ENCODE measurements at regions not wholly inside any gene's neighbourhood (a gene's known extent, or its start where the extent isn't known, plus 50 kb on each side); places are given as distances from the start of the nearest gene placed in this dataset.

DNA sequence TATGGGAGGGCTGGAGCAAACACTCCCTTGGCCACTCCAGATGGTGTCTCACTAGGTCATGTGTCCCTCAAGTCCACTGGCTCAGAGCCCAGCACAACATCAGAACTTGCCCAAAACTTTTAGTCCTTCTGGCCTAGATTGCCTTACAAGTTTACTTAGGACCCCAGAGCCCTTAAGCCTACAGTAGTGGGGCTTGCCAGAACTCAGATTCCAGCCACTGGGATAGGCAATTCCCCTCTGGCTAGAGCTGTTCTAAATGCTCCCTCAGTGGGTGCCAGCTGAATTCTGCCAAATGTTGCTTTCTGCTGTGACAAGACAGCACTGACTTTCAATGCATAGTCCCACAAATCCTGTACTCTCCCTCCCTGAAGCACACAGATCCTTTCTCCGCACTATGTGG lies 331.1 kb downstream of the HTR7 start:
- Histone ChIP-seq H3K4me1 (ENCODE audit: control insufficient read depth, insufficient read depth, low read length) (no peaks in the 10 kb centered on the region), H3K27me3 (ENCODE audit: control insufficient read depth, insufficient read depth, low read length, poor library complexity, severe bottlenecking) (no peaks in the 10 kb centered on the region), H3K4me3 (ENCODE audit: low read length) (no peak overlapping the region), H3K27ac (ENCODE audit: low read depth, low read length) (no peak overlapping the region), H3K9ac (ENCODE audit: extremely low read depth, low read length, poor library complexity, severe bottlenecking) (no peak overlapping the region), H3K9me3 (ENCODE audit: control insufficient read depth, low read length) (no peaks in the 10 kb centered on the region), H3K36me3 (ENCODE audit: control insufficient read depth, insufficient read depth, low read length) (no peaks in the 10 kb centered on the region)
- Mint-ChIP-seq H3K36me3 (ENCODE audit: low read depth) (no peaks in the 10 kb centered on the region), H3K27ac (no peak overlapping the region), H3K4me1 (no peaks in the 10 kb centered on the region), H3K9me3 (no peaks in the 10 kb centered on the region), H3K27me3 (ENCODE audit: insufficient read depth) (no peaks in the 10 kb centered on the region), H3K4me3 (no peak overlapping the region)
- no peak for DNase-seq
- TF ChIP-seq, protein P1, sequence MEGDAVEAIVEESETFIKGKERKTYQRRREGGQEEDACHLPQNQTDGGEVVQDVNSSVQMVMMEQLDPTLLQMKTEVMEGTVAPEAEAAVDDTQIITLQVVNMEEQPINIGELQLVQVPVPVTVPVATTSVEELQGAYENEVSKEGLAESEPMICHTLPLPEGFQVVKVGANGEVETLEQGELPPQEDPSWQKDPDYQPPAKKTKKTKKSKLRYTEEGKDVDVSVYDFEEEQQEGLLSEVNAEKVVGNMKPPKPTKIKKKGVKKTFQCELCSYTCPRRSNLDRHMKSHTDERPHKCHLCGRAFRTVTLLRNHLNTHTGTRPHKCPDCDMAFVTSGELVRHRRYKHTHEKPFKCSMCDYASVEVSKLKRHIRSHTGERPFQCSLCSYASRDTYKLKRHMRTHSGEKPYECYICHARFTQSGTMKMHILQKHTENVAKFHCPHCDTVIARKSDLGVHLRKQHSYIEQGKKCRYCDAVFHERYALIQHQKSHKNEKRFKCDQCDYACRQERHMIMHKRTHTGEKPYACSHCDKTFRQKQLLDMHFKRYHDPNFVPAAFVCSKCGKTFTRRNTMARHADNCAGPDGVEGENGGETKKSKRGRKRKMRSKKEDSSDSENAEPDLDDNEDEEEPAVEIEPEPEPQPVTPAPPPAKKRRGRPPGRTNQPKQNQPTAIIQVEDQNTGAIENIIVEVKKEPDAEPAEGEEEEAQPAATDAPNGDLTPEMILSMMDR (conservative IDR thresholded peaks at IDR 0.05) = no peak
- WGBS, 2 experiments (ENCODE audit: insufficient coverage in 1 of 2, insufficient read length in 1 of 2) = 100% methylated on average over 1 of the region's 1 CpG; no CpG with 5 or more reads in 1 of the 2 experiments

DNA sequence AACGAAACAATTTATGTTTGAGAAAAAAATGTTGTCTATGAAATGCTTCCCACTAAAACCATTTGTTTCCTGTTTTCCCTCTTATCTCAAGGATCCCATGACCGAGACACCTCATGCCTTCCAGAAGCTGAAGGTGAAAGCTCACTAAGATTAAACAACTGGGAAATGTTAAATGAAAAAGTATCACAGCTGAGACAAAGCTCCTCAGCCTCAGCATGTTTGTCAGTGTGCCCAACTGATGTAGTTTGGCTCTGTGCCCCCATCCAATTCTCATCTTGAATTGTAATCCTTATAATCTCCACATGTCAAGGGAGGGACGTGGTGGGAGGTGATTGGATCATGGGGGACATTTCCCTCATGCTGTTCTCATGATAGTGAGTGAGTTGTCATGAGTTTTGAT lies 327.3 kb downstream of the HTR7 start:
- TF ChIP-seq, protein P1 (conservative IDR thresholded peaks at IDR 0.05) = no peak
- H3K27ac Mint-ChIP-seq = no peak overlapping the region
- H3K27ac ChIP-seq (ENCODE audit: low read depth, low read length) = no peak overlapping the region
- 80 to 83% methylated on average over 1 to 2 of the region's 3 CpGs for WGBS, 2 experiments (ENCODE audit: insufficient coverage in 1 of 2, insufficient read length in 1 of 2)
- H3K4me3 ChIP-seq (ENCODE audit: low read length) = no peak overlapping the region
- no peaks in the 10 kb centered on the region for H3K4me1 Mint-ChIP-seq
- no peaks in the 10 kb centered on the region for H3K36me3 Mint-ChIP-seq (ENCODE audit: low read depth)
- H3K36me3 ChIP-seq (ENCODE audit: control insufficient read depth, insufficient read depth, low read length) = no peaks in the 10 kb centered on the region
- DNase-seq = no peak
- no peak overlapping the region for H3K9ac ChIP-seq (ENCODE audit: extremely low read depth, low read length, poor library complexity, severe bottlenecking)
- no peak overlapping the region for H3K4me3 Mint-ChIP-seq
- H3K27me3 Mint-ChIP-seq (ENCODE audit: insufficient read depth) = no peaks in the 10 kb centered on the region
- H3K4me1 ChIP-seq (ENCODE audit: control insufficient read depth, insufficient read depth, low read length) = no peaks in the 10 kb centered on the region
- no peaks in the 10 kb centered on the region for H3K9me3 ChIP-seq (ENCODE audit: control insufficient read depth, low read length)
- H3K27me3 ChIP-seq (ENCODE audit: control insufficient read depth, insufficient read depth, low read length, poor library complexity, severe bottlenecking) = no peaks in the 10 kb centered on the region
- no peaks in the 10 kb centered on the region for H3K9me3 Mint-ChIP-seq

DNA sequence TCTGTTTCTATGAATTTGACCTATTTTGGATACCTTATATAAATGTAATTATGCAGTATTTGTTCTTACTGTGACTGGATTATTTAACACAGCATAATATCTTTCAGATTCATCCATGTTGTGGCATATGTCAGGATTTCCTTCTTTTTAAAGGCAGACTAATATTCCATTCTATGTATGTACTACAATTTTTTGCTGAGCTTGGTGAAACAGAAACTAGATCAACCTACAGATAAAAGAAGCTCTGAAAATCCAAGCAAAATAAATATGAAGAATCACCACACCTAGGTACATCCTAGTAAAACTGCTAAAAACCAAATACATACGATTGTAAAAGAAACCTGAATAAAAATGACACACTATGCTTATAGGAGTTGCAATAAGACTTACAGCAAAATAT lies 300.5 kb downstream of the HTR7 start:
- H3K9ac ChIP-seq (ENCODE audit: extremely low read depth, low read length, poor library complexity, severe bottlenecking) = no peak overlapping the region
- Mint-ChIP-seq H3K27me3 (ENCODE audit: insufficient read depth) (no peaks in the 10 kb centered on the region), H3K36me3 (ENCODE audit: low read depth) (no peaks in the 10 kb centered on the region), H3K4me1 (peaks cover 6% of the 10 kb centered on the region), H3K4me3 (no peak overlapping the region), H3K27ac (no peak overlapping the region), H3K9me3 (no peaks in the 10 kb centered on the region)
- no peak for DNase-seq
- no peaks in the 10 kb centered on the region for H3K4me1 ChIP-seq (ENCODE audit: control insufficient read depth, insufficient read depth, low read length)
- H3K36me3 ChIP-seq (ENCODE audit: control insufficient read depth, insufficient read depth, low read length) = no peaks in the 10 kb centered on the region
- H3K27me3 ChIP-seq (ENCODE audit: control insufficient read depth, insufficient read depth, low read length, poor library complexity, severe bottlenecking) = no peaks in the 10 kb centered on the region
- H3K9me3 ChIP-seq (ENCODE audit: control insufficient read depth, low read length) = no peaks in the 10 kb centered on the region
- TF ChIP-seq, protein P1 (conservative IDR thresholded peaks at IDR 0.05) = no peak
- WGBS, 2 experiments (ENCODE audit: insufficient coverage in 1 of 2, insufficient read length in 1 of 2) = 100% methylated on average over 1 of the region's 1 CpG; no CpG with 5 or more reads in 1 of the 2 experiments
- H3K27ac ChIP-seq (ENCODE audit: low read depth, low read length) = no peak overlapping the region
- H3K4me3 ChIP-seq (ENCODE audit: low read length) = no peak overlapping the region
